WTC11 (cell line): ENCODE measurements at regions not wholly inside any gene's neighbourhood (a gene's known extent, or its start where the extent isn't known, plus 50 kb on each side); places are given as distances from the start of the nearest gene placed in this dataset.

ENCODE experiments used
- ATAC-seq: fragments of 200-7000 bp; cut with Tn5 transposase; 2 replicates; pipeline ENCODE4 v1.10.0; 2021; ENCODE audit warnings: mild to moderate bottlenecking, moderate library complexity
- CTCF ChIA-PET: fragments of 300-600 bp; sonication (Branson Sonifier 250); formaldehyde crosslinking; loops from one replicate; lab custom pipeline; 2021; ENCODE audit warnings: antibody characterized with exemption; lab: Charles Lee
- POLR2A ChIA-PET: fragments of 350-600 bp; sonication (Branson Sonifier 250); formaldehyde crosslinking; loops from one replicate; lab custom pipeline; 2021; ENCODE audit warnings: antibody characterized with exemption; lab: Charles Lee
- DNase-seq: peaks from one replicate; pipeline ENCODE4 v3.0.0; 2021; ENCODE audit warnings: low spot score
- H3K27ac Mint-ChIP-seq: 2 replicates; pipeline ENCODE4 v1.8.0; 2021; ENCODE audit warnings: mixed read lengths
- H3K27me3 Mint-ChIP-seq: 2 replicates; pipeline ENCODE4 v1.8.0; 2021; ENCODE audit warnings: low read depth, mild to moderate bottlenecking, moderate library complexity, mixed read lengths
- H3K36me3 Mint-ChIP-seq: 2 replicates; pipeline ENCODE4 v1.8.0; 2021; ENCODE audit warnings: mixed read lengths
- H3K4me1 Mint-ChIP-seq: 2 replicates; pipeline ENCODE4 v1.8.0; 2022; ENCODE audit warnings: mixed read lengths
- H3K4me3 Mint-ChIP-seq: 2 replicates; pipeline ENCODE4 v1.8.0; 2021; ENCODE audit warnings: mild to moderate bottlenecking, moderate library complexity, mixed read lengths
- H3K9me3 Mint-ChIP-seq: 2 replicates; pipeline ENCODE4 v1.8.0; 2021; ENCODE audit warnings: mixed read lengths
- AFF4 ChIP-seq: sonication (generic); formaldehyde crosslinking; IDR thresholded peaks from 2 replicates; pipeline ENCODE4 v1.8.1; 2023; ENCODE audit warnings: mild to moderate bottlenecking, missing genetic modification reagents, borderline replicate concordance
- CREM ChIP-seq: sonication (generic); formaldehyde crosslinking; IDR thresholded peaks from 2 replicates; pipeline ENCODE4 v1.8.1; 2022; ENCODE audit warnings: mild to moderate bottlenecking, missing genetic modification reagents, moderate library complexity
- GABPB1 ChIP-seq: sonication (generic); formaldehyde crosslinking; IDR thresholded peaks from 2 replicates; pipeline ENCODE4 v1.8.1; 2023; ENCODE audit warnings: mild to moderate bottlenecking, missing genetic modification reagents
- HMGXB4 ChIP-seq: sonication (generic); formaldehyde crosslinking; IDR thresholded peaks from 2 replicates; pipeline ENCODE4 v1.8.1; 2023; ENCODE audit warnings: mild to moderate bottlenecking, moderate library complexity, missing genetic modification reagents
- KAT7 ChIP-seq: sonication (generic); formaldehyde crosslinking; IDR thresholded peaks from 2 replicates; pipeline ENCODE4 v1.8.1; 2023; ENCODE audit warnings: missing genetic modification reagents, mild to moderate bottlenecking, borderline replicate concordance
- MXD4 ChIP-seq: fragments of 250-450 bp; sonication (Bioruptor Pico); IDR thresholded peaks from 2 replicates; pipeline ENCODE4 v1.8.0; 2021; ENCODE audit warnings: mild to moderate bottlenecking, moderate library complexity, borderline replicate concordance
- NFATC4 ChIP-seq: fragments of 250-450 bp; sonication (Bioruptor Pico); IDR thresholded peaks from 2 replicates; pipeline ENCODE4 v1.9.0; 2021; ENCODE audit warnings: mild to moderate bottlenecking
- NFYB ChIP-seq: sonication (generic); formaldehyde crosslinking; conservative IDR thresholded peaks from 2 replicates; pipeline ENCODE4 v1.8.0; 2022; ENCODE audit warnings: low read depth, missing genetic modification reagents
- OVOL2 ChIP-seq: fragments of 250-450 bp; sonication (Bioruptor Pico); IDR thresholded peaks from 2 replicates; pipeline ENCODE4 v1.9.0; 2021; ENCODE audit warnings: mild to moderate bottlenecking, borderline replicate concordance
- STAT6 ChIP-seq: sonication (generic); formaldehyde crosslinking; conservative IDR thresholded peaks from 2 replicates; pipeline ENCODE4 v1.8.1; 2023; ENCODE audit warnings: mild to moderate bottlenecking, low read depth, missing genetic modification reagents, moderate library complexity
- USF1 ChIP-seq: sonication (generic); formaldehyde crosslinking; IDR thresholded peaks from 2 replicates; pipeline ENCODE4 v1.8.0; 2022; ENCODE audit warnings: mild to moderate bottlenecking, missing genetic modification reagents
- USF2 ChIP-seq: sonication (generic); formaldehyde crosslinking; IDR thresholded peaks from 2 replicates; pipeline ENCODE4 v1.8.1; 2023; ENCODE audit warnings: mild to moderate bottlenecking, missing genetic modification reagents, moderate library complexity
- ZNF512 ChIP-seq: sonication (generic); formaldehyde crosslinking; IDR thresholded peaks from 2 replicates; pipeline ENCODE4 v1.8.1; 2022; ENCODE audit warnings: missing genetic modification reagents, borderline replicate concordance
- TF ChIP-seq, protein P1 (sequence below): sonication (generic); formaldehyde crosslinking; conservative IDR thresholded peaks from 2 replicates; pipeline ENCODE4 v1.8.1; 2022; ENCODE audit warnings: mild to moderate bottlenecking, missing genetic modification reagents
- TF ChIP-seq, protein P2 (sequence below): sonication (generic); formaldehyde crosslinking; IDR thresholded peaks from 2 replicates; pipeline ENCODE4 v1.8.1; 2023; ENCODE audit warnings: mild to moderate bottlenecking, missing genetic modification reagents

- TF ChIP-seq NFYB (CRISPR knock-in tag) (no peak), OVOL2 (CRISPR knock-in tag) (no peak), STAT6 (CRISPR knock-in tag) (no peak), USF1 (CRISPR knock-in tag) (no peak), KAT7 (no peak), MXD4 (CRISPR knock-in tag) (no peak), AFF4 (CRISPR knock-in tag) (no peak), CREM (CRISPR knock-in tag) (no peak)
- TF ChIP-seq, protein P1, sequence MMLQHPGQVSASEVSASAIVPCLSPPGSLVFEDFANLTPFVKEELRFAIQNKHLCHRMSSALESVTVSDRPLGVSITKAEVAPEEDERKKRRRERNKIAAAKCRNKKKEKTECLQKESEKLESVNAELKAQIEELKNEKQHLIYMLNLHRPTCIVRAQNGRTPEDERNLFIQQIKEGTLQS (CRISPR knock-in tag): no peak
- TF ChIP-seq, protein P2, sequence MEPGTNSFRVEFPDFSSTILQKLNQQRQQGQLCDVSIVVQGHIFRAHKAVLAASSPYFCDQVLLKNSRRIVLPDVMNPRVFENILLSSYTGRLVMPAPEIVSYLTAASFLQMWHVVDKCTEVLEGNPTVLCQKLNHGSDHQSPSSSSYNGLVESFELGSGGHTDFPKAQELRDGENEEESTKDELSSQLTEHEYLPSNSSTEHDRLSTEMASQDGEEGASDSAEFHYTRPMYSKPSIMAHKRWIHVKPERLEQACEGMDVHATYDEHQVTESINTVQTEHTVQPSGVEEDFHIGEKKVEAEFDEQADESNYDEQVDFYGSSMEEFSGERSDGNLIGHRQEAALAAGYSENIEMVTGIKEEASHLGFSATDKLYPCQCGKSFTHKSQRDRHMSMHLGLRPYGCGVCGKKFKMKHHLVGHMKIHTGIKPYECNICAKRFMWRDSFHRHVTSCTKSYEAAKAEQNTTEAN (CRISPR knock-in tag): no peak
Observed at GRCh38 chr18:8944871-8945245, 157.6 kb upstream of the NDUFV2 start (continued).

DNA sequence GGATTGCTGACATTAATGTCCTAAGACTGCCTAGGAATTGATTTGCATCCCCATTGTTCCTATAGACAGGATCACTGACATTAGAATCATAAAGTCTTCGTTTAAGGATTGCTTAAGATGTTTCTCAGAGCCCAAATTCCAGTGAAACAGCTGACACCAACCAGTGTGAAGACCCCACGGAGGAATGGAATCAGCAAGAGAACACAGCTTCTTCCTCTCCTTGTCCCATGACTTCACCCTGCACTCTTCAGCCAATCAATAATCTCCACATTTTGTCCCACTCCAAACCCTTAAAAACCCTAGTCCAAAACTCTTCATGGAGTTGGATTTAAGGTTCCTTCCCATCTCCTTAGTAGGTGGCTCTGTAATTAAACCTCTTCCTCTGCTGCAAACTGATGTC, 157.0 kb upstream of the NDUFV2 start:
- ATAC-seq: no peak
- ChIA-PET POLR2A (no interaction called here), CTCF (no interaction called here)
- Mint-ChIP-seq H3K9me3 (peaks cover 11% of the 10 kb centered on the region), H3K4me3 (no peak overlapping the region), H3K27me3 (no peaks in the 10 kb centered on the region; the same call in none of the 2 replicates), H3K4me1 (peaks cover 65% of the 10 kb centered on the region), H3K36me3 (peaks cover 9% of the 10 kb centered on the region), H3K27ac (no peak overlapping the region)
- no peak for DNase-seq
- no peak for TF ChIP-seq GABPB1 (CRISPR knock-in tag)
- no peak for TF ChIP-seq USF2 (CRISPR knock-in tag)
- no peak for TF ChIP-seq HMGXB4 (CRISPR knock-in tag)
- TF ChIP-seq ZNF512 (CRISPR knock-in tag): no peak
- TF ChIP-seq NFATC4 (CRISPR knock-in tag): no peak
